HCT116 (cell line): ENCODE measurements at regions not wholly inside any gene's neighbourhood (a gene's known extent, or its start where the extent isn't known, plus 50 kb on each side); places are given as distances from the start of the nearest gene placed in this dataset.

Experiments used
- ATAC-seq: fragments of 200-7000 bp; cut with Tn5 transposase; 2 replicates; pipeline ENCODE4 v1.9.1; 2020; ENCODE audit warnings: mild to moderate bottlenecking, moderate library complexity
- BruUV-seq: library from RNA; stranded (reverse); fragments of 400-500 nt; replicated peaks from 2 replicates; lab custom pipeline; 2021; lab: Mats Ljungman, UMichigan
- CTCF ChIA-PET: fragments of 300-600 bp; sonication (Branson Sonifier 250); formaldehyde crosslinking; loops from one replicate; lab custom pipeline; 2021; ENCODE audit warnings: antibody characterized with exemption; lab: Charles Lee
- POLR2A ChIA-PET: fragments of 300-600, 350-600 bp; sonication (Branson Sonifier 250); formaldehyde crosslinking; loops from one replicate; lab custom pipeline; 2021; ENCODE audit warnings: antibody characterized with exemption; lab: Charles Lee
- RAD21 ChIA-PET, 2 experiments: fragments of 300-600 bp; sonication (Branson Sonifier 250); formaldehyde crosslinking; loops; one replicate each; lab custom pipeline; 2023; ENCODE audit warnings: low total read pairs in 2 of 2; ENCODE audit not compliant: uncharacterized antibody in 2 of 2, unreplicated experiment in 2 of 2, low non-redundant PET in 1 of 2; lab: Charles Lee
- DNase-seq: peaks from one replicate; pipeline ENCODE4 v3.0.0-alpha.2; 2010; ENCODE audit warnings: low read depth, low spot score
- H2AFZ ChIP-seq: fragments of 200-600 bp; shearing (Covaris generic), sonication (generic); 2 replicates; pipeline ENCODE4 v1.6.1; 2017; ENCODE audit warnings: low read depth, mixed run types, mixed read lengths, antibody characterized with exemption, low read length; ENCODE audit not compliant: poor library complexity, severe bottlenecking
- H3K27ac ChIP-seq: 2 replicates; pipeline ENCODE4 v1.5.1; 2012; ENCODE audit warnings: low read depth, low read length
- H3K27me3 ChIP-seq: fragments of 200-600 bp; sonication (generic); 2 replicates; pipeline ENCODE4 v1.6.1; 2016; ENCODE audit warnings: mixed run types, low read length, mixed read lengths; ENCODE audit not compliant: insufficient read depth
- H3K36me3 ChIP-seq, 2 experiments: fragments of 200-500 bp in 1 of 2; fragments of 200-600 bp in 1 of 2; sonication (Bioruptor generic) in 1 of 2; sonication (generic) in 1 of 2; 2 replicates each; pipeline versions ENCODE4 v1.5.1 to v1.6.1; 2014 to 2016; ENCODE audit warnings: low read length in 2 of 2, inconsistent platforms in 1 of 2, mixed read lengths in 1 of 2, mixed run types in 1 of 2; ENCODE audit not compliant: insufficient read depth in 2 of 2, control insufficient read depth in 1 of 2
- H3K4me1 ChIP-seq, 2 experiments: fragments of 200-600 bp in 1 of 2; sonication (generic) in 1 of 2; 2 replicates each; pipeline versions ENCODE4 v1.5.1 to v1.6.1; 2012 to 2017; ENCODE audit warnings: low read length in 2 of 2, inconsistent platforms in 1 of 2, mild to moderate bottlenecking in 1 of 2, mixed read lengths in 1 of 2, mixed run types in 1 of 2, moderate library complexity in 1 of 2; ENCODE audit not compliant: insufficient read depth in 2 of 2, control insufficient read depth in 1 of 2
- H3K4me2 ChIP-seq: fragments of 200-600 bp; sonication (generic); 2 replicates; pipeline ENCODE4 v1.6.1; 2017; ENCODE audit warnings: mixed run types, low read length, mixed read lengths
- H3K4me3 ChIP-seq, 2 experiments: fragments of 200-600 bp in 1 of 2; sonication (generic) in 1 of 2; replicated peaks in 1 of 2; 2 replicates each; pipeline ENCODE4 v1.5.1; 2011 to 2016; ENCODE audit warnings: low read length in 2 of 2, control low read depth in 1 of 2, low read depth in 1 of 2, mild to moderate bottlenecking in 1 of 2, mixed read lengths in 1 of 2, mixed run types in 1 of 2
- H3K79me2 ChIP-seq: fragments of 200-600 bp; sonication (generic); 2 replicates; pipeline ENCODE4 v1.6.1; 2017; ENCODE audit warnings: mild to moderate bottlenecking, mixed run types, low read length, moderate library complexity, mixed read lengths; ENCODE audit not compliant: insufficient read depth
- H3K9ac ChIP-seq: fragments of 200-600 bp; sonication (generic); 2 replicates; pipeline ENCODE4 v1.6.1; 2016; ENCODE audit warnings: low read length, mixed read lengths
- H3K9me2 ChIP-seq: fragments of 200-600 bp; sonication (generic), shearing (Covaris generic); 2 replicates; pipeline ENCODE4 v1.6.1; 2017; ENCODE audit warnings: mixed run types, mild to moderate bottlenecking, moderate library complexity; ENCODE audit not compliant: insufficient read depth
- H3K9me3 ChIP-seq, 2 experiments: fragments of 200-500 bp in 1 of 2; fragments of 200-600 bp in 1 of 2; sonication (Bioruptor generic) in 1 of 2; sonication (generic) in 1 of 2; 2 replicates each; pipeline ENCODE4 v1.6.1; 2014 to 2017; ENCODE audit warnings: low read length in 2 of 2, mixed read lengths in 2 of 2, inconsistent platforms in 1 of 2, low read depth in 1 of 2, mild to moderate bottlenecking in 1 of 2, mixed run types in 1 of 2, moderate library complexity in 1 of 2; ENCODE audit not compliant: control insufficient read depth in 1 of 2, insufficient read depth in 1 of 2
- H4K20me1 ChIP-seq: fragments of 200-600 bp; sonication (generic), shearing (Covaris generic); 2 replicates; pipeline ENCODE4 v1.6.1; 2017; ENCODE audit warnings: mixed run types, mild to moderate bottlenecking, moderate library complexity; ENCODE audit not compliant: insufficient read depth
- ATF3 ChIP-seq: IDR thresholded peaks from 2 replicates; pipeline ENCODE4 v1.6.1; 2012
- CBX3 ChIP-seq: IDR thresholded peaks from 2 replicates; pipeline ENCODE4 v1.6.1; 2012; ENCODE audit warnings: low read depth
- CEBPB ChIP-seq: IDR thresholded peaks from 2 replicates; pipeline ENCODE4 v1.6.1; 2012; ENCODE audit warnings: low read depth
- CTCF ChIP-seq, 3 experiments: fragments of 200-600 bp in 1 of 3; sonication (generic) in 1 of 3; IDR thresholded peaks in 2 of 3; conservative IDR thresholded peaks in 1 of 3; 2 replicates each; pipeline ENCODE4 v1.5.1; 2012 to 2017; ENCODE audit warnings: low read depth in 2 of 3, low read length in 2 of 3, antibody characterized with exemption in 1 of 3, borderline replicate concordance in 1 of 3, control low read depth in 1 of 3, mild to moderate bottlenecking in 1 of 3, mixed read lengths in 1 of 3, mixed run types in 1 of 3, moderate library complexity in 1 of 3; ENCODE audit not compliant: insufficient read depth in 1 of 3
- ELF1 ChIP-seq: IDR thresholded peaks from 2 replicates; pipeline ENCODE4 v1.6.1; 2012; ENCODE audit warnings: low read depth, borderline replicate concordance
- EZH2 ChIP-seq: fragments of 200-600 bp; sonication (generic); IDR thresholded peaks from 2 replicates; pipeline ENCODE4 v1.6.1; 2017; ENCODE audit warnings: antibody characterized with exemption, mixed run types
- FOSL1 ChIP-seq: IDR thresholded peaks from 2 replicates; pipeline ENCODE4 v1.6.1; 2012; ENCODE audit warnings: low read depth
- MAX ChIP-seq: IDR thresholded peaks from 2 replicates; pipeline ENCODE4 v1.6.1; 2012
- POLR2AphosphoS5 ChIP-seq: IDR thresholded peaks from 2 replicates; pipeline ENCODE4 v1.6.1; 2011; ENCODE audit warnings: mild to moderate bottlenecking, low read depth, low read length, moderate library complexity
- REST ChIP-seq: IDR thresholded peaks from 2 replicates; pipeline ENCODE4 v1.6.1; 2012; ENCODE audit warnings: low read depth
- SIN3A ChIP-seq: IDR thresholded peaks from 2 replicates; pipeline ENCODE4 v1.6.1; 2012; ENCODE audit warnings: low read depth
- SRF ChIP-seq: IDR thresholded peaks from 2 replicates; pipeline ENCODE4 v1.6.1; 2012; ENCODE audit warnings: low read depth
- TCF7L2 ChIP-seq: IDR thresholded peaks from 2 replicates; pipeline ENCODE4 v1.7.0; 2011; ENCODE audit warnings: borderline replicate concordance, inconsistent platforms; ENCODE audit not compliant: insufficient read depth, insufficient read length; ENCODE audit errors: extremely low read depth
- YY1 ChIP-seq: IDR thresholded peaks from 2 replicates; pipeline ENCODE4 v1.6.1; 2011; ENCODE audit warnings: low read length, low read depth, moderate library complexity, mild to moderate bottlenecking; ENCODE audit not compliant: insufficient replicate concordance; ENCODE audit errors: extremely low read depth
- ZFX ChIP-seq: fragments of 450-650 bp; IDR thresholded peaks from 2 replicates; pipeline ENCODE4 v1.6.1; 2017
- ZNF274 ChIP-seq: fragments of 200-500 bp; sonication (Bioruptor generic); IDR thresholded peaks from 2 replicates; pipeline ENCODE4 v1.6.1; 2014; ENCODE audit warnings: mild to moderate bottlenecking, low read depth, low read length, inconsistent platforms
- intact Hi-C: fragments of 100-400 bp; cut with micrococcal nuclease; formaldehyde crosslinking; loops from 2 replicates; pipeline ENCODE4 v1.10.0; 2022
- TF ChIP-seq, protein P1 (sequence below): IDR thresholded peaks from 2 replicates; pipeline ENCODE4 v1.6.1; 2011; ENCODE audit warnings: mild to moderate bottlenecking, low read length, moderate library complexity; ENCODE audit not compliant: insufficient replicate concordance; ENCODE audit errors: extremely low read depth

GRCh38 chr9:20043461-20043860 is 254.6 kb upstream of the SLC24A2 start:
- DNase-seq (no peak), ATAC-seq (no peak)
- H3K4me1 ChIP-seq: no peaks in the 10 kb centered on the region
- POLR2A ChIA-PET: no interaction called here
- H3K4me2 ChIP-seq: no peak overlapping the region
- no peak overlapping the region for H3K9ac ChIP-seq
- no peaks in the 10 kb centered on the region for H3K9me2 ChIP-seq
- H2AFZ ChIP-seq: no peak overlapping the region
- intact Hi-C loops: no loop called here
- H4K20me1 ChIP-seq: no peaks in the 10 kb centered on the region
- H3K4me3 ChIP-seq: no peak overlapping the region
- RAD21 ChIA-PET: no interaction called here
- CTCF ChIA-PET: no interaction called here
- TF ChIP-seq, protein P1, sequence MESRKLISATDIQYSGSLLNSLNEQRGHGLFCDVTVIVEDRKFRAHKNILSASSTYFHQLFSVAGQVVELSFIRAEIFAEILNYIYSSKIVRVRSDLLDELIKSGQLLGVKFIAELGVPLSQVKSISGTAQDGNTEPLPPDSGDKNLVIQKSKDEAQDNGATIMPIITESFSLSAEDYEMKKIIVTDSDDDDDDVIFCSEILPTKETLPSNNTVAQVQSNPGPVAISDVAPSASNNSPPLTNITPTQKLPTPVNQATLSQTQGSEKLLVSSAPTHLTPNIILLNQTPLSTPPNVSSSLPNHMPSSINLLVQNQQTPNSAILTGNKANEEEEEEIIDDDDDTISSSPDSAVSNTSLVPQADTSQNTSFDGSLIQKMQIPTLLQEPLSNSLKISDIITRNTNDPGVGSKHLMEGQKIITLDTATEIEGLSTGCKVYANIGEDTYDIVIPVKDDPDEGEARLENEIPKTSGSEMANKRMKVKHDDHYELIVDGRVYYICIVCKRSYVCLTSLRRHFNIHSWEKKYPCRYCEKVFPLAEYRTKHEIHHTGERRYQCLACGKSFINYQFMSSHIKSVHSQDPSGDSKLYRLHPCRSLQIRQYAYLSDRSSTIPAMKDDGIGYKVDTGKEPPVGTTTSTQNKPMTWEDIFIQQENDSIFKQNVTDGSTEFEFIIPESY: no peak
- TF ChIP-seq ZFX (no peak), TCF7L2 (no peak), YY1 (no peak), ELF1 (no peak), SRF (no peak), ATF3 (no peak), CTCF (IDR thresholded peaks at IDR 0.05 in 2 of 3, conservative IDR thresholded peaks at IDR 0.05 in 1 of 3; ENCODE audit: borderline replicate concordance in 1 of 3, insufficient read depth in 1 of 3, low read depth in 2 of 3, low read length in 2 of 3) (no peak), SIN3A (no peak), MAX (no peak), FOSL1 (no peak), POLR2AphosphoS5 (no peak), CEBPB (no peak), EZH2 (no peak), CBX3 (no peak), ZNF274 (no peak), REST (no peak)
- BruUV-seq: no TSS peak
- H3K79me2 ChIP-seq: no peaks in the 10 kb centered on the region
- no peaks in the 10 kb centered on the region for H3K36me3 ChIP-seq
- no peaks in the 10 kb centered on the region for H3K9me3 ChIP-seq
- peaks cover 14% of the 10 kb centered on the region; the same call in 1 of the 2 replicates for H3K27me3 ChIP-seq
- no peak overlapping the region for H3K27ac ChIP-seq
